Thyroid gland (tissue), 4 donors: ENCODE measurements at regions not wholly inside any gene's neighbourhood (a gene's known extent, or its start where the extent isn't known, plus 50 kb on each side); places are given as distances from the start of the nearest gene placed in this dataset.
"Not testable (repeated sequence)": the region's sequence is repeated elsewhere in the genome, so short reads cannot be mapped to it uniquely, and the experiment has no call there.

Source experiments
- DNase-seq, 2 donors: peaks; one replicate each; pipeline ENCODE4 v3.0.0-alpha.2; 2019
- H3K27ac ChIP-seq, 3 donors: fragments of 200-600 bp; sonication (generic); 1 replicate in 2 of 3; 2 replicates in 1 of 3; pipeline ENCODE4 v1.5.1; 2016 to 2019; ENCODE audit warnings: mild to moderate bottlenecking in 1 of 3, moderate library complexity in 1 of 3
- H3K27me3 ChIP-seq: fragments of 200-600 bp; sonication (generic); one replicate; pipeline ENCODE4 v1.5.1; 2019
- H3K36me3 ChIP-seq, 2 donors: fragments of 200-600 bp; sonication (generic); one replicate each; pipeline ENCODE4 v1.5.1; 2016 to 2019
- H3K4me1 ChIP-seq, 2 donors: fragments of 200-600 bp; sonication (generic); one replicate each; pipeline ENCODE4 v1.5.1; 2017 to 2019
- H3K4me3 ChIP-seq, 3 donors: fragments of 200-600 bp; sonication (generic); replicated peaks in 1 of 3; 1 replicate in 2 of 3; 2 replicates in 1 of 3; pipeline ENCODE4 v1.5.1; 2016; ENCODE audit warnings: mild to moderate bottlenecking in 1 of 3
- H3K9me3 ChIP-seq: fragments of 200-600 bp; sonication (generic); one replicate; pipeline ENCODE4 v1.5.1; 2017
- CTCF ChIP-seq, 6 experiments: fragments of 200-600 bp in 3 of 6; fragments of 450-650 bp in 3 of 6; sonication (generic) in 3 of 6; IDR thresholded peaks; one replicate each; pipeline ENCODE4 v1.5.1; 2016 to 2019; ENCODE audit warnings: antibody characterized with exemption in 6 of 6, mild to moderate bottlenecking in 2 of 6, inconsistent platforms in 1 of 6, moderate library complexity in 1 of 6
- POLR2A ChIP-seq, 2 donors: fragments of 450-650 bp; IDR thresholded peaks; one replicate each; pipeline ENCODE4 v1.6.1; 2017; ENCODE audit warnings: antibody characterized with exemption in 2 of 2, mild to moderate bottlenecking in 2 of 2, moderate library complexity in 1 of 2
- WGBS, 2 donors: methylation state at CpG; one replicate each; pipeline ENCODE4 v1.1.5; 2017; 5-methylcytosine and 5-hydroxymethylcytosine counted together
- intact Hi-C: fragments of 100-400 bp; cut with DNase I; formaldehyde crosslinking; loops from one replicate; pipeline ENCODE4 v1.15.1; 2023

DNA sequence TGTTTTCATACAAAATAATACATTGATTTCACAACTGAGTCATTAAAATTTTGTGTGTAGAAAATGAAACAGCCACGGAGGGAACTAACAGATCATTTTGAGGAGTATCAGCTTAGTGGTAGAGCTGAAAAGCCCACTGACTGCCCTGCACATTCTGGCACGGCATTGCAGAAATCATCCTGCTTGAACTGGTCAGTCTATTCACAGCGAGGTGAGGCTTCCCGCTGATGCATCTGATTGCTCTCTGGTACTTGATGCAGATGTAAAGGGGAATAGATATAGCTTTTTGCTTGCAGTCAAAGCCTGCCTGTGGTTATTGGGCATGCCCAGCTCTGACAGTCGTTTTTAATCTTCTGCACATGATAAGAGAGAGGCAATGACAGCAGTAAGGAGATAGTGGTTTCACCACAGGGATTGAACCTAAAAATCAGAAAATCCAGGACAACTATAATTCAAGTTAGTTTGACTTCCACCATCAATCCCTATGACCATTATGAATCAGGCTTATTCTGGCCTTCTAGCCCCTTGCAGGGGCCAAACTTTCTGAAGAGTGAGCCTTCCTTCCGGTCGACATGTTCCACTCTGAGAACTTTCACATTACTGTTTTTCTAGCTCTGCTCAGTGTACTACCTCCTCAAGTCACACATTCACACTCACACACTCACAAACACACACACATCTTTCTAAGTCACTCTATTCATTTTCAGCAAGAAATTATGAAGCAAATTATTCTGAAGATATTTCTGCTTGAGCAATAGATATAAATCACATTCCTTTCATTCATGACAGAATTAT is 782.8 kb upstream of the NUDT12 start:
- no peak overlapping the region for H3K27ac ChIP-seq
- no peak for DNase-seq
- no peaks in the 10 kb centered on the region for H3K9me3 ChIP-seq
- H3K4me3 ChIP-seq, result no peak overlapping the region
- WGBS, 2 donors, result 62 to 65% methylated on average over 7 of the region's 7 CpGs
- H3K36me3 ChIP-seq, result no peaks in the 10 kb centered on the region
- H3K27me3 ChIP-seq, result no peaks in the 10 kb centered on the region
- intact Hi-C loops, result no loop called here
- H3K4me1 ChIP-seq, result no peaks in the 10 kb centered on the region
- no peak for TF ChIP-seq CTCF (IDR thresholded peaks at IDR 0.05)
- no peak for TF ChIP-seq POLR2A (IDR thresholded peaks at IDR 0.05)

DNA sequence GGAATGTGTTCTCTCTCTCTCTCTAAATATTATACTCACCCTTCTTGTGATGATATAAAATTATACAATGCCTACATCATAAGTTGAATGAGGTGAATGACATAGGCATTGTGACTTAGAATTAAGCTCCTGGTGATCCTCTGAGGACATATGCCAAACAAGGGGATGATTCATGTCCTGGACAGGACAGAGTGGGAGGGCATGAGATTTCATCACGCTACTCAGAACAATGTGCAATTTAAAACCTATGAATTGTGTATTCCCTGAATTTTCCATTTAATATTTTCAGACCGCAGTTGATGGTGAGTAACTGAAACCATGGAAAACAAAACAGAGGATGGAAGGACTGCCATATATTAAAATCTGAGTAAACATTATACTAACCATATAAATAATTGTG is 782.2 kb upstream of the NUDT12 start:
- H3K27me3 ChIP-seq, result no peaks in the 10 kb centered on the region
- DNase-seq, result no peak
- 81 to 84% methylated on average over 2 of the region's 2 CpGs for WGBS, 2 donors
- H3K9me3 ChIP-seq, result no peaks in the 10 kb centered on the region
- no peak for TF ChIP-seq CTCF (IDR thresholded peaks at IDR 0.05)
- no peak overlapping the region for H3K27ac ChIP-seq
- no peaks in the 10 kb centered on the region for H3K36me3 ChIP-seq
- no peaks in the 10 kb centered on the region for H3K4me1 ChIP-seq
- no peak overlapping the region for H3K4me3 ChIP-seq
- intact Hi-C loops, result no loop called here

DNA sequence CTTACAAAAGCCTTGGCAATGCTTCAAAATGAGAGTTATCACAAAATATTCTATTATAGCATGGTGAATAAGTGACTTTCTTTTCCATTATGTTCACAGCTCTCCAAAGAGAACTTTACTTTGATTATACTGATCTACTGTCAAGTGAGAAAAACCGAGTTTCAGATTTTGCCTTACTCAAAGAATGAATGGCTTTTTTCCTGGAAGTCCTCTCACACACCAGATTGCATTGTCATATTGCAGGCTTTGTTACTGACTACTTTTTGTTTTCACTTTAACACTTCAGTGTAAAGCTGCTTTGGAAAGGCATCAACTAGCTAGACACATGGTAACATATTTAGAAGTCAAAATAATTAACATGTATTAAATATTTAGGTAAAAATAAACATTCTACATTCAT is 765.2 kb upstream of the NUDT12 start:
- intact Hi-C loops, result no loop called here
- TF ChIP-seq POLR2A (IDR thresholded peaks at IDR 0.05) (no peak), CTCF (IDR thresholded peaks at IDR 0.05) (no peak)
- H3K4me1 ChIP-seq, result no peaks in the 10 kb centered on the region
- H3K9me3 ChIP-seq, result no peaks in the 10 kb centered on the region
- H3K4me3 ChIP-seq, result no peak overlapping the region
- no peaks in the 10 kb centered on the region for H3K27me3 ChIP-seq
- DNase-seq, result no peak
- no peaks in the 10 kb centered on the region for H3K36me3 ChIP-seq
- H3K27ac ChIP-seq, result no peak overlapping the region
- WGBS, 2 donors, result 60 to 66% methylated on average over 1 of the region's 1 CpG

- no peak overlapping the region for H3K4me3 ChIP-seq
- no peaks in the 10 kb centered on the region for H3K36me3 ChIP-seq
- intact Hi-C loops, result no loop called here
- no peaks in the 10 kb centered on the region for H3K9me3 ChIP-seq
- no peaks in the 10 kb centered on the region for H3K27me3 ChIP-seq
- DNase-seq, result no peak
- TF ChIP-seq CTCF (IDR thresholded peaks at IDR 0.05) (no peak), POLR2A (IDR thresholded peaks at IDR 0.05) (no peak)
- H3K27ac ChIP-seq, result no peak overlapping the region
- H3K4me1 ChIP-seq, result no peaks in the 10 kb centered on the region
These were observed 764.4 kb upstream of the NUDT12 start for GRCh38 chr5:104326966-104327365.

GRCh38 chr5:104325356-104325755 is 762.8 kb upstream of the NUDT12 start:
- 92 to 96% methylated on average over 2 of the region's 2 CpGs for WGBS, 2 donors
- Histone ChIP-seq H3K4me3 (no peak overlapping the region), H3K36me3 (no peaks in the 10 kb centered on the region), H3K4me1 (no peaks in the 10 kb centered on the region), H3K27me3 (no peaks in the 10 kb centered on the region), H3K27ac (no peak overlapping the region), H3K9me3 (no peaks in the 10 kb centered on the region)
- intact Hi-C loops, result no loop called here
- TF ChIP-seq POLR2A (IDR thresholded peaks at IDR 0.05), result no peak
- DNase-seq, result no peak

GRCh38 chr5:104316676-104317075 is 754.1 kb upstream of the NUDT12 start:
- DNase-seq, H3K9me3 ChIP-seq, H3K4me3 ChIP-seq, intact Hi-C loops, H3K27me3 ChIP-seq, H3K4me1 ChIP-seq, H3K27ac ChIP-seq, H3K36me3 ChIP-seq: not testable (repeated sequence)
